ENCODE measurements at regions not wholly inside any gene's neighbourhood (a gene's known extent, or its start where the extent isn't known, plus 50 kb on each side); places are given as distances from the start of the nearest gene placed in this dataset.
"Not testable (repeated sequence)": the region's sequence is repeated elsewhere in the genome, so short reads cannot be mapped to it uniquely, and the experiment has no call there.

GRCh38 chr17:20890338-20890737 lies 152.5 kb downstream of the USP22 start:
- H3K27ac ChIP-seq, result no peak overlapping the region
- no peaks in the 10 kb centered on the region for H3K36me3 ChIP-seq (ENCODE audit: insufficient read depth, low read length)
- no peak for DNase-seq (ENCODE audit: low read depth, low spot score)
- TF ChIP-seq POLR2AphosphoS5 (IDR thresholded peaks at IDR 0.05; ENCODE audit: borderline replicate concordance, low read depth, low read length) (no peak), FOXP2 (optimal IDR thresholded peaks at IDR 0.05; ENCODE audit: control extremely low read depth, extremely low read length, insufficient read depth) (no peak), EZH2 (IDR thresholded peaks at IDR 0.05) (no peak)
- no peaks in the 10 kb centered on the region for H3K9me3 ChIP-seq (ENCODE audit: low read depth, low read length)
- H3K9ac ChIP-seq (ENCODE audit: insufficient read length), result no peak overlapping the region
- no peak overlapping the region for H3K4me3 ChIP-seq

GRCh38 chr17:20895426-20895825 lies 147.4 kb downstream of the USP22 start:
- not testable (repeated sequence) for H3K27ac ChIP-seq; DNase-seq (ENCODE audit: low read depth, low spot score); H3K36me3 ChIP-seq (ENCODE audit: insufficient read depth, low read length); H3K9me3 ChIP-seq (ENCODE audit: low read depth, low read length); H3K9ac ChIP-seq (ENCODE audit: insufficient read length); H3K4me3 ChIP-seq

- no peak for TF ChIP-seq EZH2 (IDR thresholded peaks at IDR 0.05)
- no peak for TF ChIP-seq POLR2AphosphoS5 (IDR thresholded peaks at IDR 0.05; ENCODE audit: borderline replicate concordance, low read depth, low read length)
- no peak for TF ChIP-seq FOXP2 (optimal IDR thresholded peaks at IDR 0.05; ENCODE audit: control extremely low read depth, extremely low read length, insufficient read depth)
These were observed 146.6 kb downstream of the USP22 start for GRCh38 chr17:20896153-20896649.

GRCh38 chr17:20898726-20899125 lies 144.1 kb downstream of the USP22 start:
- H3K27ac ChIP-seq; DNase-seq (ENCODE audit: low read depth, low spot score); H3K36me3 ChIP-seq (ENCODE audit: insufficient read depth, low read length); H3K4me3 ChIP-seq; H3K9ac ChIP-seq (ENCODE audit: insufficient read length); H3K9me3 ChIP-seq (ENCODE audit: low read depth, low read length): not testable (repeated sequence)

More at GRCh38 chr17:20896153-20896649, 146.6 kb downstream of the USP22 start:
- Histone ChIP-seq H3K9ac (ENCODE audit: insufficient read length) (no peak overlapping the region), H3K36me3 (ENCODE audit: insufficient read depth, low read length) (no peaks in the 10 kb centered on the region), H3K27ac (no peak overlapping the region), H3K9me3 (ENCODE audit: low read depth, low read length) (no peaks in the 10 kb centered on the region), H3K4me3 (no peak overlapping the region)
- DNase-seq (ENCODE audit: low read depth, low spot score), result no peak

- H3K9ac ChIP-seq (ENCODE audit: insufficient read length); DNase-seq (ENCODE audit: low read depth, low spot score); H3K27ac ChIP-seq: not testable (repeated sequence)
These were observed 140.3 kb downstream of the USP22 start for GRCh38 chr17:20902496-20902895.

GRCh38 chr17:20903549-20903948 lies 139.3 kb downstream of the USP22 start:
- not testable (repeated sequence) for H3K36me3 ChIP-seq (ENCODE audit: insufficient read depth, low read length); H3K9ac ChIP-seq (ENCODE audit: insufficient read length); DNase-seq (ENCODE audit: low read depth, low spot score); H3K4me3 ChIP-seq; H3K27ac ChIP-seq; H3K9me3 ChIP-seq (ENCODE audit: low read depth, low read length)

More at GRCh38 chr17:20902496-20902895, 140.3 kb downstream of the USP22 start:
- not testable (repeated sequence) for H3K4me3 ChIP-seq; H3K36me3 ChIP-seq (ENCODE audit: insufficient read depth, low read length); H3K9me3 ChIP-seq (ENCODE audit: low read depth, low read length)

GRCh38 chr17:20908313-20909267 lies 134.2 kb downstream of the USP22 start:
- no peak for DNase-seq (ENCODE audit: low read depth, low spot score)
- TF ChIP-seq POLR2AphosphoS5 (IDR thresholded peaks at IDR 0.05; ENCODE audit: borderline replicate concordance, low read depth, low read length) (no peak), EZH2 (IDR thresholded peaks at IDR 0.05) (no peak), FOXP2 (optimal IDR thresholded peaks at IDR 0.05; ENCODE audit: control extremely low read depth, extremely low read length, insufficient read depth) (no peak)
- Histone ChIP-seq H3K4me3 (no peak overlapping the region), H3K36me3 (ENCODE audit: insufficient read depth, low read length) (no peaks in the 10 kb centered on the region), H3K27ac (no peak overlapping the region), H3K9me3 (ENCODE audit: low read depth, low read length) (no peaks in the 10 kb centered on the region), H3K9ac (ENCODE audit: insufficient read length) (no peak overlapping the region)

GRCh38 chr17:20914658-20915057 lies 128.2 kb downstream of the USP22 start:
- no peaks in the 10 kb centered on the region for H3K9me3 ChIP-seq (ENCODE audit: low read depth, low read length)
- no peaks in the 10 kb centered on the region for H3K36me3 ChIP-seq (ENCODE audit: insufficient read depth, low read length)
- no peak overlapping the region for H3K4me3 ChIP-seq
- H3K27ac ChIP-seq, result no peak overlapping the region
- no peak for DNase-seq (ENCODE audit: low read depth, low spot score)
- TF ChIP-seq FOXP2 (optimal IDR thresholded peaks at IDR 0.05; ENCODE audit: control extremely low read depth, extremely low read length, insufficient read depth) (no peak), EZH2 (IDR thresholded peaks at IDR 0.05) (no peak), POLR2AphosphoS5 (IDR thresholded peaks at IDR 0.05; ENCODE audit: borderline replicate concordance, low read depth, low read length) (no peak)
- no peak overlapping the region for H3K9ac ChIP-seq (ENCODE audit: insufficient read length)

- Histone ChIP-seq H3K4me3 (no peak overlapping the region), H3K27ac (no peak overlapping the region), H3K36me3 (ENCODE audit: insufficient read depth, low read length) (no peaks in the 10 kb centered on the region), H3K9ac (ENCODE audit: insufficient read length) (no peak overlapping the region), H3K9me3 (ENCODE audit: low read depth, low read length) (no peaks in the 10 kb centered on the region)
- no peak for DNase-seq (ENCODE audit: low read depth, low spot score)
- TF ChIP-seq EZH2 (IDR thresholded peaks at IDR 0.05) (no peak), POLR2AphosphoS5 (IDR thresholded peaks at IDR 0.05; ENCODE audit: borderline replicate concordance, low read depth, low read length) (no peak), FOXP2 (optimal IDR thresholded peaks at IDR 0.05; ENCODE audit: control extremely low read depth, extremely low read length, insufficient read depth) (no peak)
These were observed 126.4 kb downstream of the USP22 start for GRCh38 chr17:20916383-20916782.

- DNase-seq (ENCODE audit: low read depth, low spot score); H3K4me3 ChIP-seq; H3K36me3 ChIP-seq (ENCODE audit: insufficient read depth, low read length); H3K27ac ChIP-seq; H3K9me3 ChIP-seq (ENCODE audit: low read depth, low read length); H3K9ac ChIP-seq (ENCODE audit: insufficient read length): not testable (repeated sequence)
These were observed 125.1 kb downstream of the USP22 start for GRCh38 chr17:20917610-20918306.

All from SK-N-MC (cell line).